ENCODE measurements at regions not wholly inside any gene's neighbourhood (a gene's known extent, or its start where the extent isn't known, plus 50 kb on each side); places are given as distances from the start of the nearest gene placed in this dataset.

- no peak for TF ChIP-seq CTCF (IDR thresholded peaks at IDR 0.05)
- TF ChIP-seq POLR2A (IDR thresholded peaks at IDR 0.05): no peak
- no peak for TF ChIP-seq EP300 (IDR thresholded peaks at IDR 0.05)
Measured at GRCh38 chr3:107975529-107976201, 115.2 kb downstream of the CD47 start.
